Breast epithelium (tissue), 3 donors: ENCODE measurements at regions not wholly inside any gene's neighbourhood (a gene's known extent, or its start where the extent isn't known, plus 50 kb on each side); places are given as distances from the start of the nearest gene placed in this dataset.

Source experiments
- POLR2A ChIP-seq: fragments of 450-650 bp; IDR thresholded peaks from one replicate; pipeline ENCODE4 v1.6.1; 2016; ENCODE audit warnings: antibody characterized with exemption, mild to moderate bottlenecking, moderate library complexity
- TF ChIP-seq, protein P1 (sequence below), 3 donors: fragments of 450-650 bp; IDR thresholded peaks; one replicate each; pipeline ENCODE4 v1.5.1; 2016 to 2017; ENCODE audit warnings: antibody characterized with exemption in 3 of 3, mild to moderate bottlenecking in 3 of 3, moderate library complexity in 3 of 3

DNA sequence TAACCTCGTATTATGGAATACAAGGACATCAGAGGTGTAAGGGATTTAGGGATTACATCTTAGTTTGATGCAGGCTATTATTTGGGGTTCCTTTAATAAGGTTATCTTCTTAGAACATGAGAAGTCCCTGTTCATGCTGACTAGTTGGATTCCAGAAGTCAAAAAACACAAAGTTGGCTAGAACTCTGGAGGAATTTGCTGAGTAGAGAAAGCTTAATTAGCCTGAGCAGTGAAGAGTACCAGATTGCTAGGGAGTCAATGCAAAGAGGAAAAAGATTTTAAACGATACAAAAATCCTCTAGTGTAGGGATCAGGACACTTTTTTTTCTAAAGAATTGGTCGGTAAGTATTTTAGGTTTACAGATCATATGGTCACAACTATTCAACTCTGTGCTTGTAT is 1872.5 kb upstream of the C9orf72 start:
- TF ChIP-seq, protein P1, sequence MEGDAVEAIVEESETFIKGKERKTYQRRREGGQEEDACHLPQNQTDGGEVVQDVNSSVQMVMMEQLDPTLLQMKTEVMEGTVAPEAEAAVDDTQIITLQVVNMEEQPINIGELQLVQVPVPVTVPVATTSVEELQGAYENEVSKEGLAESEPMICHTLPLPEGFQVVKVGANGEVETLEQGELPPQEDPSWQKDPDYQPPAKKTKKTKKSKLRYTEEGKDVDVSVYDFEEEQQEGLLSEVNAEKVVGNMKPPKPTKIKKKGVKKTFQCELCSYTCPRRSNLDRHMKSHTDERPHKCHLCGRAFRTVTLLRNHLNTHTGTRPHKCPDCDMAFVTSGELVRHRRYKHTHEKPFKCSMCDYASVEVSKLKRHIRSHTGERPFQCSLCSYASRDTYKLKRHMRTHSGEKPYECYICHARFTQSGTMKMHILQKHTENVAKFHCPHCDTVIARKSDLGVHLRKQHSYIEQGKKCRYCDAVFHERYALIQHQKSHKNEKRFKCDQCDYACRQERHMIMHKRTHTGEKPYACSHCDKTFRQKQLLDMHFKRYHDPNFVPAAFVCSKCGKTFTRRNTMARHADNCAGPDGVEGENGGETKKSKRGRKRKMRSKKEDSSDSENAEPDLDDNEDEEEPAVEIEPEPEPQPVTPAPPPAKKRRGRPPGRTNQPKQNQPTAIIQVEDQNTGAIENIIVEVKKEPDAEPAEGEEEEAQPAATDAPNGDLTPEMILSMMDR (IDR thresholded peaks at IDR 0.05) = no peak
- TF ChIP-seq POLR2A = no peak
